NB4 (cell line): ENCODE measurements at regions not wholly inside any gene's neighbourhood (a gene's known extent, or its start where the extent isn't known, plus 50 kb on each side); places are given as distances from the start of the nearest gene placed in this dataset.

Experiments
- POLR2A ChIP-seq: IDR thresholded peaks from 2 replicates; pipeline ENCODE4 v1.6.1; 2011; ENCODE audit warnings: mild to moderate bottlenecking; ENCODE audit not compliant: insufficient read length; ENCODE audit errors: extremely low read depth
- TF ChIP-seq, protein P1 (sequence below): IDR thresholded peaks from one replicate; pipeline ENCODE4 v1.5.1; 2012; ENCODE audit warnings: low read depth, low read length
- TF ChIP-seq, protein P2 (sequence below): IDR thresholded peaks from 2 replicates; pipeline ENCODE4 v1.6.1; 2011; ENCODE audit warnings: low read depth, low read length

DNA sequence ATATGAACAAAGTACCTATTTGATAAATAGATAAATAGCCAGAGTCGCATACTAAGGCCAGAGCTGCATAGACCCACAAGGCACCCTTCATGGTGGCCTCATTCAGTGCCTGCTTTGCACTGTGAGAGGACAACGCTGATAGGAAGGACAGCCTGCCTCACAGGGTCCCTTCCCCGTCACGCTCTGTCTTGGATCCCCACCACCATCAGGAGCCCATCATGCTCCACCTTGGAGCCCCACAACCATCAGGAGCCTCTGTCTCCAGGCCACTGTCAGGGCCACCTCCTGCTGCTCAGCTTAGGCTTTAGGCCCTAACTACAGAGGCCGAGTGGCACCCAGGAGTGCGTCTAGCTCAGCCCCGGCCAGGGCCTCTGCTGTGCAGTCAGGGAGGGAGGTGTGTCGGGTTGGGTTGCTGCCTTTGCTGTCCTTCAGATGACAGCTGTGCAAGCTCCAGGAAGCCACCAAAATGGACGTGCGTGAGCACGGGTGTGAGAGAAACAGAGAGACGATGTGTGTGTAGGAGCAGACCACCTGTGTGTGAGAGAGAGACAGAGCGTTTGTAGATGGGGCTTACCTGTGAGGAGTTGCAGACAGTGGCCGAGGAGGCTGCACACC is 516.9 kb downstream of the GLRX3 start:
- TF ChIP-seq, protein P1, sequence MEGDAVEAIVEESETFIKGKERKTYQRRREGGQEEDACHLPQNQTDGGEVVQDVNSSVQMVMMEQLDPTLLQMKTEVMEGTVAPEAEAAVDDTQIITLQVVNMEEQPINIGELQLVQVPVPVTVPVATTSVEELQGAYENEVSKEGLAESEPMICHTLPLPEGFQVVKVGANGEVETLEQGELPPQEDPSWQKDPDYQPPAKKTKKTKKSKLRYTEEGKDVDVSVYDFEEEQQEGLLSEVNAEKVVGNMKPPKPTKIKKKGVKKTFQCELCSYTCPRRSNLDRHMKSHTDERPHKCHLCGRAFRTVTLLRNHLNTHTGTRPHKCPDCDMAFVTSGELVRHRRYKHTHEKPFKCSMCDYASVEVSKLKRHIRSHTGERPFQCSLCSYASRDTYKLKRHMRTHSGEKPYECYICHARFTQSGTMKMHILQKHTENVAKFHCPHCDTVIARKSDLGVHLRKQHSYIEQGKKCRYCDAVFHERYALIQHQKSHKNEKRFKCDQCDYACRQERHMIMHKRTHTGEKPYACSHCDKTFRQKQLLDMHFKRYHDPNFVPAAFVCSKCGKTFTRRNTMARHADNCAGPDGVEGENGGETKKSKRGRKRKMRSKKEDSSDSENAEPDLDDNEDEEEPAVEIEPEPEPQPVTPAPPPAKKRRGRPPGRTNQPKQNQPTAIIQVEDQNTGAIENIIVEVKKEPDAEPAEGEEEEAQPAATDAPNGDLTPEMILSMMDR: no peak
- TF ChIP-seq, protein P2, sequence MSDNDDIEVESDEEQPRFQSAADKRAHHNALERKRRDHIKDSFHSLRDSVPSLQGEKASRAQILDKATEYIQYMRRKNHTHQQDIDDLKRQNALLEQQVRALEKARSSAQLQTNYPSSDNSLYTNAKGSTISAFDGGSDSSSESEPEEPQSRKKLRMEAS: no peak
- TF ChIP-seq POLR2A: no peak
